GM23338 (cell line): ENCODE measurements at regions not wholly inside any gene's neighbourhood (a gene's known extent, or its start where the extent isn't known, plus 50 kb on each side); places are given as distances from the start of the nearest gene placed in this dataset.

Source experiments
- ATAC-seq: fragments of 200-7000 bp; cut with Tn5 transposase; 3 replicates; pipeline ENCODE4 v1.9.1; 2020
- DNase-seq: peaks from one replicate; pipeline ENCODE4 v3.0.0-alpha.2; 2015; ENCODE audit warnings: low spot score
- H2AFZ ChIP-seq: fragments of 200-600 bp; sonication (generic); 2 replicates; pipeline ENCODE4 v1.8.0; 2016; ENCODE audit warnings: antibody characterized with exemption, mild to moderate bottlenecking, moderate library complexity
- H3F3A ChIP-seq: fragments of 200-600 bp; sonication (generic); replicated peaks from 2 replicates; pipeline ENCODE4 v1.8.0; 2017; ENCODE audit warnings: antibody characterized with exemption, mixed run types, low read depth
- H3K27ac ChIP-seq: fragments of 200-600 bp; sonication (generic); 2 replicates; pipeline ENCODE4 v1.6.1; 2016; ENCODE audit warnings: low read depth
- H3K27me3 ChIP-seq: fragments of 200-600 bp; sonication (generic); 2 replicates; pipeline ENCODE4 v1.8.0; 2016; ENCODE audit warnings: mild to moderate bottlenecking, mixed run types, moderate library complexity; ENCODE audit not compliant: insufficient read depth
- H3K36me3 ChIP-seq: fragments of 200-600 bp; sonication (generic); 2 replicates; pipeline ENCODE4 v1.8.0; 2016; ENCODE audit warnings: mild to moderate bottlenecking; ENCODE audit not compliant: insufficient read depth
- H3K4me1 ChIP-seq: fragments of 200-600 bp; sonication (generic); 2 replicates; pipeline ENCODE4 v1.8.0; 2016; ENCODE audit warnings: mild to moderate bottlenecking, moderate library complexity; ENCODE audit not compliant: insufficient read depth
- H3K4me2 ChIP-seq: fragments of 200-600 bp; sonication (generic); 2 replicates; pipeline ENCODE4 v1.7.1; 2017; ENCODE audit warnings: mixed run types
- H3K4me3 ChIP-seq: fragments of 200-600 bp; sonication (generic); 2 replicates; pipeline ENCODE4 v1.6.1; 2016; ENCODE audit warnings: mixed run types
- H3K79me2 ChIP-seq: fragments of 200-600 bp; sonication (generic); replicated peaks from 2 replicates; pipeline ENCODE4 v1.8.0; 2017; ENCODE audit warnings: mild to moderate bottlenecking; ENCODE audit not compliant: insufficient read depth
- H3K9me2 ChIP-seq: fragments of 200-600 bp; sonication (generic); 2 replicates; pipeline ENCODE4 v1.8.0; 2017; ENCODE audit not compliant: insufficient read depth
- H4K20me1 ChIP-seq: fragments of 200-600 bp; sonication (generic); replicated peaks from 2 replicates; pipeline ENCODE4 v1.8.0; 2017; ENCODE audit warnings: mild to moderate bottlenecking; ENCODE audit not compliant: insufficient read depth
- H3K27ac Mint-ChIP-seq: 2 replicates; pipeline ENCODE4 v1.8.0; 2020; ENCODE audit warnings: inconsistent platforms, mild to moderate bottlenecking, moderate library complexity, mixed read lengths
- H3K27me3 Mint-ChIP-seq: 3 replicates; pipeline ENCODE4 v1.8.0; 2022; ENCODE audit warnings: low read depth, mild to moderate bottlenecking, moderate library complexity, mixed read lengths, inconsistent platforms; ENCODE audit not compliant: insufficient read depth, poor library complexity
- H3K36me3 Mint-ChIP-seq: 3 replicates; pipeline ENCODE4 v1.8.0; 2021; ENCODE audit warnings: low read depth, mild to moderate bottlenecking, inconsistent platforms, moderate library complexity, mixed read lengths
- H3K4me1 Mint-ChIP-seq: 3 replicates; pipeline ENCODE4 v1.8.0; 2020; ENCODE audit warnings: mild to moderate bottlenecking, inconsistent platforms, mixed read lengths
- H3K4me3 Mint-ChIP-seq: 3 replicates; pipeline ENCODE4 v1.8.0; 2021; ENCODE audit warnings: moderate library complexity, mild to moderate bottlenecking, inconsistent platforms, mixed read lengths
- H3K9me3 Mint-ChIP-seq: 3 replicates; pipeline ENCODE4 v1.8.0; 2020; ENCODE audit warnings: moderate library complexity, mild to moderate bottlenecking, inconsistent platforms, mixed read lengths
- EZH2 ChIP-seq: fragments of 200-600 bp; sonication (generic); IDR thresholded peaks from one replicate; pipeline ENCODE4 v1.8.0; 2017; ENCODE audit warnings: antibody characterized with exemption, mild to moderate bottlenecking, low read depth; ENCODE audit not compliant: unreplicated experiment
- EZH2phosphoT487 ChIP-seq: fragments of 200-600 bp; sonication (generic); IDR thresholded peaks from one replicate; pipeline ENCODE4 v1.8.1; 2018; ENCODE audit warnings: antibody characterized with exemption; ENCODE audit not compliant: unreplicated experiment
- JUNB ChIP-seq: IDR thresholded peaks from one replicate; pipeline ENCODE4 v1.6.1; 2016; ENCODE audit warnings: antibody characterized with exemption; ENCODE audit not compliant: unreplicated experiment
- POLR2AphosphoS5 ChIP-seq: IDR thresholded peaks from 2 replicates; pipeline ENCODE4 v1.6.1; 2016; ENCODE audit warnings: antibody characterized with exemption, low read depth
- TF ChIP-seq, protein P1 (sequence below): fragments of 250-450 bp; sonication (Bioruptor Pico); IDR thresholded peaks from 2 replicates; pipeline ENCODE4 v1.5.0; 2020; ENCODE audit warnings: mild to moderate bottlenecking, moderate library complexity
- TF ChIP-seq, protein P2 (sequence below): IDR thresholded peaks from 2 replicates; pipeline ENCODE4 v1.6.1; 2016; ENCODE audit warnings: antibody characterized with exemption
- TF ChIP-seq, protein P3 (sequence below): IDR thresholded peaks from one replicate; pipeline ENCODE4 v1.6.1; 2018; ENCODE audit warnings: antibody characterized with exemption; ENCODE audit not compliant: unreplicated experiment

DNA sequence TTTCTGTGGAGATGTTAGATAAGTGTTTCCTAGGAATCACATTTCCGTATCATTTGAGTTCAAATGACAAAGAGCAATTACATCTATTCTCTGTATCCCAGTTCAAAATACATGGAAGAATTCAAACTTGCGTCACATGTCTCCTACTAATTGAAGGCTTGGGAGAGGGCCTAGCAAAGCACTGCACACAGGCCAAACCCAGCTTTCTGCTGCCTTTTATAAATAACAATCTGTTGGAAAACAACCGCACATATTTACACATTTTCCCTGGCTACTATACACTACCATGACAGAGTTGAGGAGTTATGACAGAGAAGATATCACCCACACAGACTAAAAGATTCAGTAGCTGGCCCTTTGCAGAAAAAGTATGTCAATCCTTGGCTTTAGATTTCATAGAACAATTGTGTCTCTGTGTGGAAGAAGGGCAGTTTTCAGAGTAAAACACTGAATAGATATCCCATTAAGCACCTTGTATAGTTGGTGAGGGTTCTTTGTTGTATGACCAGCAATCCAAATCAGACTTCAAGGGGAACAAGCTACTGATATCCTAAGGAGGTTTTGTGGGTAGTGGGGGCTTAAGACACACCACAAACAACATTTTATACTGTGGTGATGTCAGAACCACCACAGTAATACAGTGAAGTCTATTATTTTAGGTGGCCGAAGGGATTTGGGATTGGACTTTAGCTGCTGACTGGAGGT is 861.3 kb downstream of the CCDC85A start (continued):
- TF ChIP-seq, protein P1, sequence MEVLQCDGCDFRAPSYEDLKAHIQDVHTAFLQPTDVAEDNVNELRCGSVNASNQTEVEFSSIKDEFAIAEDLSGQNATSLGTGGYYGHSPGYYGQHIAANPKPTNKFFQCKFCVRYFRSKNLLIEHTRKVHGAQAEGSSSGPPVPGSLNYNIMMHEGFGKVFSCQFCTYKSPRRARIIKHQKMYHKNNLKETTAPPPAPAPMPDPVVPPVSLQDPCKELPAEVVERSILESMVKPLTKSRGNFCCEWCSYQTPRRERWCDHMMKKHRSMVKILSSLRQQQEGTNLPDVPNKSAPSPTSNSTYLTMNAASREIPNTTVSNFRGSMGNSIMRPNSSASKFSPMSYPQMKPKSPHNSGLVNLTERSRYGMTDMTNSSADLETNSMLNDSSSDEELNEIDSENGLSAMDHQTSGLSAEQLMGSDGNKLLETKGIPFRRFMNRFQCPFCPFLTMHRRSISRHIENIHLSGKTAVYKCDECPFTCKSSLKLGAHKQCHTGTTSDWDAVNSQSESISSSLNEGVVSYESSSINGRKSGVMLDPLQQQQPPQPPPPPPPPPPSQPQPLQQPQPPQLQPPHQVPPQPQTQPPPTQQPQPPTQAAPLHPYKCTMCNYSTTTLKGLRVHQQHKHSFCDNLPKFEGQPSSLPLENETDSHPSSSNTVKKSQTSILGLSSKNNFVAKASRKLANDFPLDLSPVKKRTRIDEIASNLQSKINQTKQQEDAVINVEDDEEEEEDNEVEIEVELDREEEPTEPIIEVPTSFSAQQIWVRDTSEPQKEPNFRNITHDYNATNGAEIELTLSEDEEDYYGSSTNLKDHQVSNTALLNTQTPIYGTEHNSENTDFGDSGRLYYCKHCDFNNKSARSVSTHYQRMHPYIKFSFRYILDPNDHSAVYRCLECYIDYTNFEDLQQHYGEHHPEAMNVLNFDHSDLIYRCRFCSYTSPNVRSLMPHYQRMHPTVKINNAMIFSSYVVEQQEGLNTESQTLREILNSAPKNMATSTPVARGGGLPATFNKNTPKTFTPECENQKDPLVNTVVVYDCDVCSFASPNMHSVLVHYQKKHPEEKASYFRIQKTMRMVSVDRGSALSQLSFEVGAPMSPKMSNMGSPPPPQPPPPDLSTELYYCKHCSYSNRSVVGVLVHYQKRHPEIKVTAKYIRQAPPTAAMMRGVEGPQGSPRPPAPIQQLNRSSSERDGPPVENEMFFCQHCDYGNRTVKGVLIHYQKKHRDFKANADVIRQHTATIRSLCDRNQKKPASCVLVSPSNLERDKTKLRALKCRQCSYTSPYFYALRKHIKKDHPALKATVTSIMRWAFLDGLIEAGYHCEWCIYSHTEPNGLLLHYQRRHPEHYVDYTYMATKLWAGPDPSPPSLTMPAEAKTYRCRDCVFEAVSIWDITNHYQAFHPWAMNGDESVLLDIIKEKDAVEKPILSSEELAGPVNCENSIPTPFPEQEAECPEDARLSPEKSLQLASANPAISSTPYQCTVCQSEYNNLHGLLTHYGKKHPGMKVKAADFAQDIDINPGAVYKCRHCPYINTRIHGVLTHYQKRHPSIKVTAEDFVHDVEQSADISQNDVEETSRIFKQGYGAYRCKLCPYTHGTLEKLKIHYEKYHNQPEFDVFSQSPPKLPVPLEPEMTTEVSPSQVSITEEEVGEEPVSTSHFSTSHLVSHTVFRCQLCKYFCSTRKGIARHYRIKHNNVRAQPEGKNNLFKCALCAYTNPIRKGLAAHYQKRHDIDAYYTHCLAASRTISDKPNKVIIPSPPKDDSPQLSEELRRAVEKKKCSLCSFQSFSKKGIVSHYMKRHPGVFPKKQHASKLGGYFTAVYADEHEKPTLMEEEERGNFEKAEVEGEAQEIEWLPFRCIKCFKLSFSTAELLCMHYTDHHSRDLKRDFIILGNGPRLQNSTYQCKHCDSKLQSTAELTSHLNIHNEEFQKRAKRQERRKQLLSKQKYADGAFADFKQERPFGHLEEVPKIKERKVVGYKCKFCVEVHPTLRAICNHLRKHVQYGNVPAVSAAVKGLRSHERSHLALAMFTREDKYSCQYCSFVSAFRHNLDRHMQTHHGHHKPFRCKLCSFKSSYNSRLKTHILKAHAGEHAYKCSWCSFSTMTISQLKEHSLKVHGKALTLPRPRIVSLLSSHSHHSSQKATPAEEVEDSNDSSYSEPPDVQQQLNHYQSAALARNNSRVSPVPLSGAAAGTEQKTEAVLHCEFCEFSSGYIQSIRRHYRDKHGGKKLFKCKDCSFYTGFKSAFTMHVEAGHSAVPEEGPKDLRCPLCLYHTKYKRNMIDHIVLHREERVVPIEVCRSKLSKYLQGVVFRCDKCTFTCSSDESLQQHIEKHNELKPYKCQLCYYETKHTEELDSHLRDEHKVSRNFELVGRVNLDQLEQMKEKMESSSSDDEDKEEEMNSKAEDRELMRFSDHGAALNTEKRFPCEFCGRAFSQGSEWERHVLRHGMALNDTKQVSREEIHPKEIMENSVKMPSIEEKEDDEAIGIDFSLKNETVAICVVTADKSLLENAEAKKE, result no peak
- TF ChIP-seq, protein P2, sequence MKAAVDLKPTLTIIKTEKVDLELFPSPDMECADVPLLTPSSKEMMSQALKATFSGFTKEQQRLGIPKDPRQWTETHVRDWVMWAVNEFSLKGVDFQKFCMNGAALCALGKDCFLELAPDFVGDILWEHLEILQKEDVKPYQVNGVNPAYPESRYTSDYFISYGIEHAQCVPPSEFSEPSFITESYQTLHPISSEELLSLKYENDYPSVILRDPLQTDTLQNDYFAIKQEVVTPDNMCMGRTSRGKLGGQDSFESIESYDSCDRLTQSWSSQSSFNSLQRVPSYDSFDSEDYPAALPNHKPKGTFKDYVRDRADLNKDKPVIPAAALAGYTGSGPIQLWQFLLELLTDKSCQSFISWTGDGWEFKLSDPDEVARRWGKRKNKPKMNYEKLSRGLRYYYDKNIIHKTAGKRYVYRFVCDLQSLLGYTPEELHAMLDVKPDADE, result no peak

DNA sequence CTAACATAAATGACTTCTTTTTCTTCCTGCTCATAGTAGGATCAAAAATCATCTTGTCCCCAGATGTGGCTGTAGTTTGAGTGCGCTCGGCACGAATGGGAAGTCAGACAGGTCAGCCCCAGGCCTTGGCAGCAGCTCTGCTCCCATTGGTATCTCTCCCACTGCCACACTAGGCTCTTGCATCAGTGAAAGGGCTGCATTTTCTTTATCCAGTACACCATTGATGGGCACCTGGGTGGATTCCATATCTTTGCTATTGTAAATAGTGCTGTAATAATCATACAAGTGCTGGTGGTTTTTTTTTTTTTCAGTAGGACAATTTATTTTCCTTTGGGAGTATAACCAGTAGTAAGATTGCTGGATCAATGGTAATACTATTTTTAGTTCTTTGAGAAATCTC is 865.5 kb downstream of the CCDC85A start:
- H3K36me3 ChIP-seq, result no peaks in the 10 kb centered on the region
- no peak overlapping the region for H2AFZ ChIP-seq
- no peak overlapping the region for H3K27ac ChIP-seq
- Mint-ChIP-seq H3K4me1 (peaks cover 9% of the 10 kb centered on the region; the same call in 2 of the 3 replicates), H3K36me3 (no peaks in the 10 kb centered on the region), H3K27ac (no peak overlapping the region), H3K4me3 (no peak overlapping the region), H3K27me3 (no peaks in the 10 kb centered on the region), H3K9me3 (no peaks in the 10 kb centered on the region)
- no peaks in the 10 kb centered on the region for H4K20me1 ChIP-seq
- H3K27me3 ChIP-seq, result no peaks in the 10 kb centered on the region
- no peaks in the 10 kb centered on the region for H3K9me2 ChIP-seq
- H3F3A ChIP-seq, result no peaks in the 10 kb centered on the region
- no peak for ATAC-seq
- no peak overlapping the region for H3K4me2 ChIP-seq
- H3K79me2 ChIP-seq, result no peaks in the 10 kb centered on the region
- no peak for DNase-seq
- no peak overlapping the region for H3K4me3 ChIP-seq
- no peaks in the 10 kb centered on the region for H3K4me1 ChIP-seq
- TF ChIP-seq EZH2 (no peak), JUNB (no peak), POLR2AphosphoS5 (no peak), EZH2phosphoT487 (no peak)
- TF ChIP-seq, protein P3, sequence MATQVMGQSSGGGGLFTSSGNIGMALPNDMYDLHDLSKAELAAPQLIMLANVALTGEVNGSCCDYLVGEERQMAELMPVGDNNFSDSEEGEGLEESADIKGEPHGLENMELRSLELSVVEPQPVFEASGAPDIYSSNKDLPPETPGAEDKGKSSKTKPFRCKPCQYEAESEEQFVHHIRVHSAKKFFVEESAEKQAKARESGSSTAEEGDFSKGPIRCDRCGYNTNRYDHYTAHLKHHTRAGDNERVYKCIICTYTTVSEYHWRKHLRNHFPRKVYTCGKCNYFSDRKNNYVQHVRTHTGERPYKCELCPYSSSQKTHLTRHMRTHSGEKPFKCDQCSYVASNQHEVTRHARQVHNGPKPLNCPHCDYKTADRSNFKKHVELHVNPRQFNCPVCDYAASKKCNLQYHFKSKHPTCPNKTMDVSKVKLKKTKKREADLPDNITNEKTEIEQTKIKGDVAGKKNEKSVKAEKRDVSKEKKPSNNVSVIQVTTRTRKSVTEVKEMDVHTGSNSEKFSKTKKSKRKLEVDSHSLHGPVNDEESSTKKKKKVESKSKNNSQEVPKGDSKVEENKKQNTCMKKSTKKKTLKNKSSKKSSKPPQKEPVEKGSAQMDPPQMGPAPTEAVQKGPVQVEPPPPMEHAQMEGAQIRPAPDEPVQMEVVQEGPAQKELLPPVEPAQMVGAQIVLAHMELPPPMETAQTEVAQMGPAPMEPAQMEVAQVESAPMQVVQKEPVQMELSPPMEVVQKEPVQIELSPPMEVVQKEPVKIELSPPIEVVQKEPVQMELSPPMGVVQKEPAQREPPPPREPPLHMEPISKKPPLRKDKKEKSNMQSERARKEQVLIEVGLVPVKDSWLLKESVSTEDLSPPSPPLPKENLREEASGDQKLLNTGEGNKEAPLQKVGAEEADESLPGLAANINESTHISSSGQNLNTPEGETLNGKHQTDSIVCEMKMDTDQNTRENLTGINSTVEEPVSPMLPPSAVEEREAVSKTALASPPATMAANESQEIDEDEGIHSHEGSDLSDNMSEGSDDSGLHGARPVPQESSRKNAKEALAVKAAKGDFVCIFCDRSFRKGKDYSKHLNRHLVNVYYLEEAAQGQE, result no peak
- TF ChIP-seq, protein P2, result no peak
